WTC11 (cell line): ENCODE measurements at regions not wholly inside any gene's neighbourhood (a gene's known extent, or its start where the extent isn't known, plus 50 kb on each side); places are given as distances from the start of the nearest gene placed in this dataset.

Experiments
- ATAC-seq: fragments of 200-7000 bp; cut with Tn5 transposase; 2 replicates; pipeline ENCODE4 v1.10.0; 2021; ENCODE audit warnings: mild to moderate bottlenecking, moderate library complexity
- CTCF ChIA-PET: fragments of 300-600 bp; sonication (Branson Sonifier 250); formaldehyde crosslinking; loops from one replicate; lab custom pipeline; 2021; ENCODE audit warnings: antibody characterized with exemption; lab: Charles Lee
- POLR2A ChIA-PET: fragments of 350-600 bp; sonication (Branson Sonifier 250); formaldehyde crosslinking; loops from one replicate; lab custom pipeline; 2021; ENCODE audit warnings: antibody characterized with exemption; lab: Charles Lee
- DNase-seq: peaks from one replicate; pipeline ENCODE4 v3.0.0; 2021; ENCODE audit warnings: low spot score
- H3K27ac Mint-ChIP-seq: 2 replicates; pipeline ENCODE4 v1.8.0; 2021; ENCODE audit warnings: mixed read lengths
- H3K27me3 Mint-ChIP-seq: 2 replicates; pipeline ENCODE4 v1.8.0; 2021; ENCODE audit warnings: low read depth, mild to moderate bottlenecking, moderate library complexity, mixed read lengths
- H3K36me3 Mint-ChIP-seq: 2 replicates; pipeline ENCODE4 v1.8.0; 2021; ENCODE audit warnings: mixed read lengths
- H3K4me1 Mint-ChIP-seq: 2 replicates; pipeline ENCODE4 v1.8.0; 2022; ENCODE audit warnings: mixed read lengths
- H3K4me3 Mint-ChIP-seq: 2 replicates; pipeline ENCODE4 v1.8.0; 2021; ENCODE audit warnings: mild to moderate bottlenecking, moderate library complexity, mixed read lengths
- H3K9me3 Mint-ChIP-seq: 2 replicates; pipeline ENCODE4 v1.8.0; 2021; ENCODE audit warnings: mixed read lengths
- ATF6 ChIP-seq: sonication (generic); formaldehyde crosslinking; IDR thresholded peaks from 2 replicates; pipeline ENCODE4 v1.8.1; 2023; ENCODE audit warnings: mild to moderate bottlenecking, missing genetic modification reagents
- CREM ChIP-seq: sonication (generic); formaldehyde crosslinking; IDR thresholded peaks from 2 replicates; pipeline ENCODE4 v1.8.1; 2022; ENCODE audit warnings: mild to moderate bottlenecking, missing genetic modification reagents, moderate library complexity
- ELF4 ChIP-seq: sonication (generic); formaldehyde crosslinking; IDR thresholded peaks from 2 replicates; pipeline ENCODE4 v1.8.1; 2022; ENCODE audit warnings: low read depth, mild to moderate bottlenecking, moderate library complexity, missing genetic modification reagents
- GTF2I ChIP-seq: fragments of 250-450 bp; sonication (Bioruptor Pico); conservative IDR thresholded peaks from 2 replicates; pipeline ENCODE4 v1.4.0; 2021; ENCODE audit warnings: mild to moderate bottlenecking
- HMGXB4 ChIP-seq: sonication (generic); formaldehyde crosslinking; IDR thresholded peaks from 2 replicates; pipeline ENCODE4 v1.8.1; 2023; ENCODE audit warnings: mild to moderate bottlenecking, moderate library complexity, missing genetic modification reagents
- MAX ChIP-seq: sonication (generic); formaldehyde crosslinking; IDR thresholded peaks from 2 replicates; pipeline ENCODE4 v1.8.0; 2022; ENCODE audit warnings: mild to moderate bottlenecking, missing genetic modification reagents
- NFYB ChIP-seq: sonication (generic); formaldehyde crosslinking; conservative IDR thresholded peaks from 2 replicates; pipeline ENCODE4 v1.8.0; 2022; ENCODE audit warnings: low read depth, missing genetic modification reagents
- NR1H2 ChIP-seq: sonication (generic); formaldehyde crosslinking; IDR thresholded peaks from 2 replicates; pipeline ENCODE4 v1.9.0; 2021; ENCODE audit warnings: mild to moderate bottlenecking, moderate library complexity, missing genetic modification reagents
- NR3C1 ChIP-seq: sonication (generic); formaldehyde crosslinking; conservative IDR thresholded peaks from 2 replicates; pipeline ENCODE4 v1.8.1; 2023; ENCODE audit warnings: low read depth, mild to moderate bottlenecking, missing genetic modification reagents
- OVOL2 ChIP-seq: fragments of 250-450 bp; sonication (Bioruptor Pico); IDR thresholded peaks from 2 replicates; pipeline ENCODE4 v1.9.0; 2021; ENCODE audit warnings: mild to moderate bottlenecking, borderline replicate concordance
- TEAD4 ChIP-seq: sonication (generic); formaldehyde crosslinking; IDR thresholded peaks from 2 replicates; pipeline ENCODE4 v1.8.0; 2022; ENCODE audit warnings: mild to moderate bottlenecking, missing genetic modification reagents
- USF2 ChIP-seq: sonication (generic); formaldehyde crosslinking; IDR thresholded peaks from 2 replicates; pipeline ENCODE4 v1.8.1; 2023; ENCODE audit warnings: mild to moderate bottlenecking, missing genetic modification reagents, moderate library complexity
- ZMAT4 ChIP-seq: fragments of 250-450 bp; sonication (Bioruptor Pico); IDR thresholded peaks from 2 replicates; pipeline ENCODE4 v1.9.0; 2021; ENCODE audit warnings: mild to moderate bottlenecking
- ZNF281 ChIP-seq: sonication (generic); formaldehyde crosslinking; IDR thresholded peaks from 2 replicates; pipeline ENCODE4 v1.8.0; 2023; ENCODE audit warnings: mild to moderate bottlenecking, missing genetic modification reagents
- ZNF423 ChIP-seq: fragments of 250-450 bp; sonication (Bioruptor Pico); IDR thresholded peaks from 2 replicates; pipeline ENCODE4 v2.1.2; 2022; ENCODE audit warnings: mild to moderate bottlenecking, moderate library complexity
- ZNF532 ChIP-seq: fragments of 250-450 bp; sonication (Bioruptor Pico); IDR thresholded peaks from 2 replicates; pipeline ENCODE4 v1.9.0; 2021; ENCODE audit warnings: mild to moderate bottlenecking, borderline replicate concordance
- ZNF671 ChIP-seq: fragments of 250-450 bp; sonication (Bioruptor Pico); IDR thresholded peaks from 2 replicates; pipeline ENCODE4 v1.8.0; 2021; ENCODE audit warnings: mild to moderate bottlenecking

GRCh38 chr10:21100190-21100589 lies 203.1 kb upstream of the NEBL start:
- H3K9me3 Mint-ChIP-seq = no peaks in the 10 kb centered on the region

GRCh38 chr10:21099291-21100062 lies 202.4 kb upstream of the NEBL start:
- POLR2A ChIA-PET = no interaction called here
- no peak overlapping the region for H3K27ac Mint-ChIP-seq

More at GRCh38 chr10:21100190-21100589, 203.1 kb upstream of the NEBL start:
- Mint-ChIP-seq H3K4me1 (peaks cover 6% of the 10 kb centered on the region; the same call in 1 of the 2 replicates), H3K27me3 (no peaks in the 10 kb centered on the region), H3K27ac (no peak overlapping the region), H3K36me3 (no peaks in the 10 kb centered on the region), H3K4me3 (no peak overlapping the region)
- DNase-seq (no peak), ATAC-seq (no peak)
- ChIA-PET POLR2A (no interaction called here), CTCF (no interaction called here)
- TF ChIP-seq OVOL2 (CRISPR knock-in tag) = no peak
- no peak for TF ChIP-seq NR3C1
- no peak for TF ChIP-seq MAX
- TF ChIP-seq ZNF423 (CRISPR knock-in tag) = no peak
- TF ChIP-seq HMGXB4 (CRISPR knock-in tag) = no peak
- TF ChIP-seq ELF4 = no peak
- no peak for TF ChIP-seq GTF2I (CRISPR knock-in tag)
- TF ChIP-seq TEAD4 (CRISPR knock-in tag) = no peak
- no peak for TF ChIP-seq NFYB

More at GRCh38 chr10:21099291-21100062, 202.4 kb upstream of the NEBL start:
- ATAC-seq (no peak), DNase-seq (no peak)
- no peak for TF ChIP-seq MAX
- no peak for TF ChIP-seq NR1H2 (CRISPR knock-in tag)
- no peak for TF ChIP-seq ZMAT4 (CRISPR knock-in tag)
- TF ChIP-seq HMGXB4 (CRISPR knock-in tag) = no peak
- no peak for TF ChIP-seq USF2
- TF ChIP-seq ZNF671 (CRISPR knock-in tag) = no peak
- TF ChIP-seq CREM (CRISPR knock-in tag) = no peak
- no peak for TF ChIP-seq ZNF532 (CRISPR knock-in tag)
- TF ChIP-seq ATF6 (CRISPR knock-in tag) = no peak
- no peak for TF ChIP-seq ZNF281
- H3K4me3 Mint-ChIP-seq = no peak overlapping the region
- CTCF ChIA-PET = no interaction called here
- H3K36me3 Mint-ChIP-seq = no peaks in the 10 kb centered on the region
- H3K9me3 Mint-ChIP-seq = no peaks in the 10 kb centered on the region
- H3K27me3 Mint-ChIP-seq = no peaks in the 10 kb centered on the region
- H3K4me1 Mint-ChIP-seq = peaks cover 8% of the 10 kb centered on the region
